GM12878 (cell line): ENCODE measurements at regions not wholly inside any gene's neighbourhood (a gene's known extent, or its start where the extent isn't known, plus 50 kb on each side); places are given as distances from the start of the nearest gene placed in this dataset.

Experiments
- ATAC-seq: fragments of 200-7000 bp; cut with Tn5 transposase; 3 replicates; pipeline ENCODE4 v1.9.1; 2020; ENCODE audit warnings: mild to moderate bottlenecking, moderate library complexity
- BruUV-seq: library from RNA; stranded (reverse); fragments of 400-500 nt; replicated peaks from 2 replicates; lab custom pipeline; 2021; lab: Mats Ljungman, UMichigan
- CTCF ChIA-PET: fragments of 300-600 bp; sonication (Branson Sonifier 250); formaldehyde crosslinking; extraction: SDS; loops from one replicate; lab custom pipeline; 2021; ENCODE audit warnings: inconsistent platforms; lab: Yijun Ruan, JAX
- POLR2A ChIA-PET: fragments of 350-600 bp; formaldehyde crosslinking; extraction: SDS; loops from one replicate; lab custom pipeline; 2021; ENCODE audit warnings: inconsistent platforms; lab: Charles Lee
- RAD21 ChIA-PET: fragments of 300-600 bp; sonication (Branson Sonifier 250); formaldehyde crosslinking; loops from one replicate; lab custom pipeline; 2023; ENCODE audit warnings: antibody characterized with exemption; ENCODE audit not compliant: unreplicated experiment; lab: Charles Lee
- SMC1A ChIA-PET: fragments of 300-600 bp; sonication (Branson Sonifier 250); formaldehyde crosslinking; loops from one replicate; lab custom pipeline; 2023; ENCODE audit not compliant: unreplicated experiment, uncharacterized antibody; lab: Charles Lee
- DNase-seq: peaks from one replicate; pipeline ENCODE4 v3.0.0-alpha.2; 2011; ENCODE audit warnings: low read depth, low spot score
- FAIRE-seq: peaks from 3 replicates; lab custom pipeline; 2011; peaks lifted over from hg19 to GRCh38; lab: Jason Lieb, UNC
- H2AFZ ChIP-seq: 2 replicates; pipeline ENCODE4 v1.6.0; 2011; ENCODE audit warnings: low read depth, low read length, control low read depth; ENCODE audit not compliant: control insufficient read depth
- H3K27ac ChIP-seq: 2 replicates; pipeline ENCODE4 v1.5.1; 2011; ENCODE audit warnings: control low read depth; ENCODE audit not compliant: control insufficient read depth, insufficient read depth
- H3K27me3 ChIP-seq, 2 experiments: replicated peaks in 1 of 2; 2 replicates each; pipeline versions ENCODE4 v1.6.0 to v1.6.1; 2011; ENCODE audit warnings: low read length in 1 of 2; ENCODE audit not compliant: control insufficient read depth in 2 of 2, insufficient read depth in 2 of 2
- H3K36me3 ChIP-seq, 2 experiments: 2 replicates each; pipeline ENCODE4 v1.5.1; 2011; ENCODE audit warnings: low read length in 1 of 2; ENCODE audit not compliant: control insufficient read depth in 2 of 2, insufficient read depth in 2 of 2
- H3K4me1 ChIP-seq: 2 replicates; pipeline ENCODE4 v1.6.1; 2011; ENCODE audit warnings: mild to moderate bottlenecking, low read length, moderate library complexity, mixed read lengths; ENCODE audit not compliant: control insufficient read depth, insufficient read depth
- H3K4me2 ChIP-seq: 2 replicates; pipeline ENCODE4 v1.6.0; 2011; ENCODE audit warnings: control low read depth; ENCODE audit not compliant: control insufficient read depth, insufficient read depth
- H3K4me3 ChIP-seq: fragments of 200-600 bp; sonication (generic); 2 replicates; pipeline ENCODE4 v1.5.1; 2016
- H3K79me2 ChIP-seq: 2 replicates; pipeline ENCODE4 v1.6.0; 2011; ENCODE audit warnings: low read length; ENCODE audit not compliant: control insufficient read depth, insufficient read depth
- H3K9ac ChIP-seq: 2 replicates; pipeline ENCODE4 v1.8.0; 2011; ENCODE audit warnings: low read length, control low read depth, mixed read lengths; ENCODE audit not compliant: control insufficient read depth, insufficient read depth
- H3K9me3 ChIP-seq: replicated peaks from 3 replicates; pipeline ENCODE4 v1.5.1; 2011; ENCODE audit warnings: mild to moderate bottlenecking, low read length; ENCODE audit not compliant: control insufficient read depth, insufficient read depth
- H4K20me1 ChIP-seq: 2 replicates; pipeline ENCODE4 v1.6.0; 2011; ENCODE audit not compliant: control insufficient read depth, insufficient read depth
- BCL11A ChIP-seq: IDR thresholded peaks from 2 replicates; pipeline ENCODE4 v1.6.1; 2011; ENCODE audit warnings: low read depth, low read length
- E2F8 ChIP-seq: fragments of 450-650 bp; IDR thresholded peaks from 2 replicates; pipeline ENCODE4 v1.6.1; 2018; ENCODE audit warnings: mild to moderate bottlenecking, low read depth, moderate library complexity; ENCODE audit not compliant: partially characterized antibody
- IKZF1 ChIP-seq: fragments of 450-650 bp; conservative IDR thresholded peaks from 2 replicates; pipeline ENCODE4 v1.6.1; 2017; ENCODE audit warnings: antibody characterized with exemption, mild to moderate bottlenecking
- LARP7 ChIP-seq: fragments of 450-650 bp; IDR thresholded peaks from 2 replicates; pipeline ENCODE4 v1.6.1; 2017; ENCODE audit warnings: mild to moderate bottlenecking
- MAX ChIP-seq: IDR thresholded peaks from 2 replicates; pipeline ENCODE4 v1.6.1; 2012; ENCODE audit warnings: low read depth, low read length, improper control_type of control experiment
- MTA3 ChIP-seq: IDR thresholded peaks from 2 replicates; pipeline ENCODE4 v1.6.1; 2012; ENCODE audit warnings: low read length, inconsistent platforms, borderline replicate concordance
- MXI1 ChIP-seq: fragments of 150-350 bp; IDR thresholded peaks from 2 replicates; pipeline ENCODE4 v1.6.1; 2011; ENCODE audit warnings: low read depth, mild to moderate bottlenecking, inconsistent platforms, low read length, improper control_type of control experiment
- NR2F1 ChIP-seq: fragments of 450-650 bp; conservative IDR thresholded peaks from 2 replicates; pipeline ENCODE4 v1.6.1; 2017; ENCODE audit warnings: mild to moderate bottlenecking
- NRF1 ChIP-seq: conservative IDR thresholded peaks from 2 replicates; pipeline ENCODE4 v1.6.1; 2011; ENCODE audit warnings: mild to moderate bottlenecking, low read depth, low read length, improper control_type of control experiment
- PRDM15 ChIP-seq: fragments of 450-650 bp; formaldehyde crosslinking; IDR thresholded peaks from 2 replicates; pipeline ENCODE4 v1.4.0; 2020; ENCODE audit warnings: mild to moderate bottlenecking, moderate library complexity
- WGBS: methylation state at CpG from one replicate; pipeline ENCODE4 v1.1.6; 2016; ENCODE audit warnings: low lambda C conversion rate; ENCODE audit not compliant: insufficient replicate concordance, insufficient coverage; ENCODE audit errors: missing lambda C conversion rate; 5-methylcytosine and 5-hydroxymethylcytosine counted together
- in situ Hi-C: fragments of 300-500 bp; cut with MboI; formaldehyde crosslinking; loops from 9 replicates; pipeline ENCODE4 v1.14.3; 2018; ENCODE audit warnings: mixed read lengths
- intact Hi-C: fragments of 100-400 bp; cut with micrococcal nuclease; formaldehyde crosslinking; loops from one replicate; pipeline ENCODE4 v1.14.2; 2022; ENCODE audit not compliant: unreplicated experiment

GRCh38 chr10:90982406-90983008, 61.6 kb upstream of the ANKRD1 start:
- TF ChIP-seq MTA3 (no peak), LARP7 (no peak), E2F8 (no peak), BCL11A (no peak), MAX (no peak), MXI1 (no peak), PRDM15 (CRISPR knock-in tag) (no peak), NRF1 (no peak), IKZF1 (no peak), NR2F1 (no peak)
- 82% methylated on average over 10 of the region's 10 CpGs for WGBS
- CTCF ChIA-PET = interaction anchor here (1.0 to 2.6 kb wide), 3 partner anchors 10 to 71 kb away, joined by 4 to 8 read pairs (median 5); no protein-coding TSS in a partner anchor
- H3K79me2 ChIP-seq = no peaks in the 10 kb centered on the region
- no peak overlapping the region for H3K9ac ChIP-seq
- intact Hi-C loops (no loop called here), in situ Hi-C loops (no loop called here)
- DNase-seq (no peak), FAIRE-seq (no peak), ATAC-seq (no peak)
- no peaks in the 10 kb centered on the region for H3K36me3 ChIP-seq
- H3K9me3 ChIP-seq = no peaks in the 10 kb centered on the region
- SMC1A ChIA-PET = interaction anchor here (0.6 to 2.1 kb wide), 6 partner anchors 9 to 110 kb away, joined by 3 to 9 read pairs (median 3); partner anchors contain the start of gene RPP30
- H3K4me1 ChIP-seq = peaks cover 8% of the 10 kb centered on the region
- H3K4me3 ChIP-seq = no peak overlapping the region
- RAD21 ChIA-PET = interaction anchor here (1.1 kb wide), 1 partner anchor 10 kb away, joined by 3 read pairs; no protein-coding TSS in a partner anchor
- POLR2A ChIA-PET = no interaction called here
- no peak overlapping the region for H2AFZ ChIP-seq
- no TSS peak for BruUV-seq
- no peak overlapping the region for H3K27ac ChIP-seq
- no peaks in the 10 kb centered on the region for H3K27me3 ChIP-seq
- H3K4me2 ChIP-seq = no peak overlapping the region
- H4K20me1 ChIP-seq = no peaks in the 10 kb centered on the region
